Sigmoid colon (tissue), 6 donors: ENCODE measurements at regions not wholly inside any gene's neighbourhood (a gene's known extent, or its start where the extent isn't known, plus 50 kb on each side); places are given as distances from the start of the nearest gene placed in this dataset.
"Not testable (repeated sequence)": the region's sequence is repeated elsewhere in the genome, so short reads cannot be mapped to it uniquely, and the experiment has no call there.

Experiments
- DNase-seq: peaks from one replicate; pipeline ENCODE4 v3.0.0-alpha.2; 2019
- H3K27ac ChIP-seq, 4 donors: fragments of 200-600 bp; sonication (generic); one replicate each; pipeline ENCODE4 v1.5.1; 2016 to 2019; ENCODE audit warnings: mild to moderate bottlenecking in 1 of 4
- H3K27me3 ChIP-seq, 3 donors: fragments of 200-600 bp; sonication (generic); one replicate each; pipeline ENCODE4 v1.5.1; 2019; ENCODE audit warnings: mild to moderate bottlenecking in 1 of 3
- H3K36me3 ChIP-seq, 4 donors: fragments of 200-600 bp; sonication (generic); one replicate each; pipeline ENCODE4 v1.5.1; 2016 to 2019
- H3K4me1 ChIP-seq, 4 donors: fragments of 200-600 bp; sonication (generic); one replicate each; pipeline ENCODE4 v1.5.1; 2017 to 2019
- H3K4me3 ChIP-seq, 4 donors: fragments of 200-600 bp; sonication (generic); one replicate each; pipeline ENCODE4 v1.5.1; 2017 to 2019; ENCODE audit warnings: mild to moderate bottlenecking in 2 of 4, moderate library complexity in 1 of 4
- H3K9me3 ChIP-seq, 4 donors: fragments of 200-600 bp in 3 of 4; sonication (generic) in 3 of 4; one replicate each; pipeline versions ENCODE4 v1.5.1 to v1.6.1; 2013 to 2019
- EP300 ChIP-seq, 4 donors: sonication (generic); formaldehyde crosslinking; IDR thresholded peaks; one replicate each; pipeline ENCODE4 v1.6.1; 2017; ENCODE audit warnings: antibody characterized with exemption in 4 of 4
- POLR2A ChIP-seq, 2 donors: fragments of 450-650 bp; IDR thresholded peaks; one replicate each; pipeline ENCODE4 v1.6.1; 2016; ENCODE audit warnings: antibody characterized with exemption in 2 of 2, mild to moderate bottlenecking in 2 of 2, moderate library complexity in 2 of 2
- POLR2AphosphoS5 ChIP-seq, 4 donors: sonication (generic); formaldehyde crosslinking; IDR thresholded peaks; one replicate each; pipeline ENCODE4 v1.6.1; 2017; ENCODE audit warnings: antibody characterized with exemption in 4 of 4
- WGBS, 2 donors: extraction: QIAGEN DNeasy Blood & Tissue Kit; methylation state at CpG; one replicate each; pipeline ENCODE4 v1.1.7; 2013; 5-methylcytosine and 5-hydroxymethylcytosine counted together
- intact Hi-C: fragments of 100-400 bp; cut with DNase I; formaldehyde crosslinking; loops from one replicate; pipeline ENCODE4 v1.15.1; 2023
- TF ChIP-seq, protein P1 (sequence below), 4 experiments: fragments of 450-650 bp in 3 of 4; fragments of 200-600 bp in 1 of 4; IDR thresholded peaks; one replicate each; pipeline ENCODE4 v1.5.1; 2016 to 2019; ENCODE audit warnings: antibody characterized with exemption in 4 of 4, mild to moderate bottlenecking in 3 of 4, moderate library complexity in 2 of 4
- donor health status: healthy with polysubstance abuse.
- donor health status: healthy.

- H3K4me1 ChIP-seq, result no peaks in the 10 kb centered on the region
- no peaks in the 10 kb centered on the region for H3K36me3 ChIP-seq
- H3K4me3 ChIP-seq, result no peak overlapping the region
- WGBS, 2 donors, result 84 to 90% methylated on average over 1 of the region's 1 CpG
- no peak overlapping the region for H3K27ac ChIP-seq
- TF ChIP-seq POLR2A (IDR thresholded peaks at IDR 0.05) (no peak), EP300 (IDR thresholded peaks at IDR 0.05) (no peak), POLR2AphosphoS5 (IDR thresholded peaks at IDR 0.05) (no peak)
- TF ChIP-seq, protein P1, sequence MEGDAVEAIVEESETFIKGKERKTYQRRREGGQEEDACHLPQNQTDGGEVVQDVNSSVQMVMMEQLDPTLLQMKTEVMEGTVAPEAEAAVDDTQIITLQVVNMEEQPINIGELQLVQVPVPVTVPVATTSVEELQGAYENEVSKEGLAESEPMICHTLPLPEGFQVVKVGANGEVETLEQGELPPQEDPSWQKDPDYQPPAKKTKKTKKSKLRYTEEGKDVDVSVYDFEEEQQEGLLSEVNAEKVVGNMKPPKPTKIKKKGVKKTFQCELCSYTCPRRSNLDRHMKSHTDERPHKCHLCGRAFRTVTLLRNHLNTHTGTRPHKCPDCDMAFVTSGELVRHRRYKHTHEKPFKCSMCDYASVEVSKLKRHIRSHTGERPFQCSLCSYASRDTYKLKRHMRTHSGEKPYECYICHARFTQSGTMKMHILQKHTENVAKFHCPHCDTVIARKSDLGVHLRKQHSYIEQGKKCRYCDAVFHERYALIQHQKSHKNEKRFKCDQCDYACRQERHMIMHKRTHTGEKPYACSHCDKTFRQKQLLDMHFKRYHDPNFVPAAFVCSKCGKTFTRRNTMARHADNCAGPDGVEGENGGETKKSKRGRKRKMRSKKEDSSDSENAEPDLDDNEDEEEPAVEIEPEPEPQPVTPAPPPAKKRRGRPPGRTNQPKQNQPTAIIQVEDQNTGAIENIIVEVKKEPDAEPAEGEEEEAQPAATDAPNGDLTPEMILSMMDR (IDR thresholded peaks at IDR 0.05), result no peak
- no peak for DNase-seq
- intact Hi-C loops, result no loop called here
- no peaks in the 10 kb centered on the region for H3K27me3 ChIP-seq
- no peaks in the 10 kb centered on the region for H3K9me3 ChIP-seq
Observed at GRCh38 chr6:128586095-128586494, 65.7 kb upstream of the PTPRK start.

GRCh38 chr6:128580224-128581110 is 60.1 kb upstream of the PTPRK start:
- H3K27me3 ChIP-seq, result no peaks in the 10 kb centered on the region
- DNase-seq, result no peak
- intact Hi-C loops, result no loop called here
- no peaks in the 10 kb centered on the region for H3K36me3 ChIP-seq
- H3K27ac ChIP-seq, result no peak overlapping the region
- TF ChIP-seq POLR2A (IDR thresholded peaks at IDR 0.05) (no peak), EP300 (IDR thresholded peaks at IDR 0.05) (no peak), POLR2AphosphoS5 (IDR thresholded peaks at IDR 0.05) (no peak)
- TF ChIP-seq, protein P1 (IDR thresholded peaks at IDR 0.05), result no peak
- no peak overlapping the region for H3K4me3 ChIP-seq
- WGBS, 2 donors, result 94 to 97% methylated on average over 41 of the region's 41 CpGs
- H3K4me1 ChIP-seq, result no peaks in the 10 kb centered on the region
- no peaks in the 10 kb centered on the region for H3K9me3 ChIP-seq

DNA sequence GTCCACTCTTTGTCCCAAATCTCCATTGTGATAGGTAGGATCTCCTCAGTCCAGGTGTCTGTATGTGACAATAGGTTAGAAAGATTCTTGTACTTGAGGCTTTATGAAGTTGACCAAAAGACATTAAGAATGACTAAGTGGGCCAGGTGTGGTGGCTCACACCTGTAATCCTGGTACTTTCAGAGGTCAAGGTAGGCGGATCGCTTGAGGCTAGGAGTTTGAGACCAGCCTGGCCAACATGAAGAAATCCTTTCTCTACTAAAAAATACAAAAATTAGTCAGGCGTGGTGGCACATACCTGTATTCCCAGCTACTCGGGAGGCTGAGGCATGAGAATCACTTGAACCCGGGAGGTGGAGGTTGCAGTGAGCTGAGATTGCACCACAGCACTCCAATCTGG is 54.9 kb upstream of the PTPRK start:
- intact Hi-C loops, H3K4me3 ChIP-seq, H3K27me3 ChIP-seq, H3K27ac ChIP-seq, H3K4me1 ChIP-seq, H3K36me3 ChIP-seq, H3K9me3 ChIP-seq, DNase-seq: not testable (repeated sequence)
- 94 to 97% methylated on average over 5 of the region's 5 CpGs for WGBS, 2 donors

DNA sequence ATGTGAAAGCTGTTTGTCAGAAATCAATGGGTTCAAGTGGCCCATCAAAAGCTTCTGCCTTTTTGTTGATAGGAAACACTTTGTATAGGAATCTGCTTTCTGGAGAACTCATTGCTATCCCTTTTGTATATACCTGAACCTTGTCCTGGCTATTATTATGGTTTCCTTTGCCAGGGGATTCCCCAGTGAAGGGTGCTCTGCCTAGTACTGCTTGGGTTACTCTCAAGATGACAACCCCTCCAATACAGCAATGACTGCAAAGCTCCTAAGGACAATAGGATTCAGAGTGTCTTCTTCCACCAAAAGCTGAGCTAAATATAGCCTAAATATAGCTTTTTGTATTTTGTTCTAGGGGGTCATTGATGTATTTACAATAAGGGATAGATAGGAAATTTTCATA is 54.0 kb upstream of the PTPRK start:
- no peak overlapping the region for H3K4me3 ChIP-seq
- no peak for DNase-seq
- H3K36me3 ChIP-seq, result no peaks in the 10 kb centered on the region
- H3K27ac ChIP-seq, result no peak overlapping the region
- H3K4me1 ChIP-seq, result peaks cover 0 to 17% (median 16%) of the 10 kb centered on the region in 4 donors
- no peak for TF ChIP-seq EP300 (IDR thresholded peaks at IDR 0.05)
- TF ChIP-seq, protein P1 (IDR thresholded peaks at IDR 0.05), result no peak
- TF ChIP-seq POLR2AphosphoS5 (IDR thresholded peaks at IDR 0.05), result no peak
- TF ChIP-seq POLR2A (IDR thresholded peaks at IDR 0.05), result no peak
- no peaks in the 10 kb centered on the region for H3K9me3 ChIP-seq
- intact Hi-C loops, result no loop called here
- no peaks in the 10 kb centered on the region for H3K27me3 ChIP-seq

DNA sequence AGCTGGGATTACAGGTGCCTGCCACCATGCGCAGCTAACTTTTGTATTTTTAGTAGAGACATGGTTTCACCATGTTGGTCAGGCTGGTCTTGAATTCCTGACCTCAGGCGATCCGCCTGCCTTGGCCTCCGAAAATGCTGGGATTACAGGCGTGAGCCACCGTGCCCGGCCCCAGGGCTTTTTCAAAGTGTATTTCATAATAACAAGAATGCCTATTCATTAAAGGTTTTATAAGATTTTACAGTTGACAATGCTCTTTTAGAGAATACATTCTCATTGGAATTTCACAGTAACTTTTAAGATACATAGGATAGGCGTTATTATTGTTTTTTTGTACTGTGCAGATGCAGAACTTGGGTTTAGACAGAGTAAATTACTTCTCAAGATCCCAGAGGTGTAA is 52.6 kb upstream of the PTPRK start:
- WGBS, 2 donors, result 95 to 97% methylated on average over 8 of the region's 8 CpGs
- H3K36me3 ChIP-seq, result no peaks in the 10 kb centered on the region
- H3K4me3 ChIP-seq, result no peak overlapping the region
- TF ChIP-seq EP300 (IDR thresholded peaks at IDR 0.05) (no peak), POLR2AphosphoS5 (IDR thresholded peaks at IDR 0.05) (no peak), POLR2A (IDR thresholded peaks at IDR 0.05) (no peak)
- TF ChIP-seq, protein P1 (IDR thresholded peaks at IDR 0.05), result no peak
- no peaks in the 10 kb centered on the region for H3K27me3 ChIP-seq
- H3K9me3 ChIP-seq, result no peaks in the 10 kb centered on the region
- intact Hi-C loops, result no loop called here
- no peak overlapping the region for H3K27ac ChIP-seq
- peaks cover 0 to 20% (median 16%) of the 10 kb centered on the region in 4 donors for H3K4me1 ChIP-seq
- no peak for DNase-seq
